ENCODE measurements at regions not wholly inside any gene's neighbourhood (a gene's known extent, or its start where the extent isn't known, plus 50 kb on each side); places are given as distances from the start of the nearest gene placed in this dataset.

DNA sequence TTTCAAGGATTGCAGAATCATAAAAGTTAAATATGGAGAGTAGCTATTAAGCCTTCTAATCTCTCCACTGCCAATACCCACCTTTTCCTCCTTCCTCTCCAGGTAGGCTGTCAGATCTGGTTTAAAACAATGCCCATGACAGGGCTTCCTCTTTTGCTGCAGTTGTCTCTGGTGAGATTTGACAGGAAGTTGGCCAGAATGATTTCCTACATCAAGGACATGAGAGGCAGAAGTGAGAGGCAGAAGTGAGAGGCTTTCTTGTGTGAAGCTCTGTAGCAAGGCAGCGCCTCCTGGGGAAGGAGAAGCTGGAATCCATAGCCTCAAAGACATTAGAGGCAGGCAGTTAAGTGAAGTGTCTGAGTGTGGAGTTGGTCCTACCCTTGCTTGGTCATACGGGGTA lies 385.7 kb downstream of the HRH4 start:
- Histone ChIP-seq H3K4me3 (no peak overlapping the region), H3K36me3 (ENCODE audit: low read depth, missing control alignments) (no peaks in the 10 kb centered on the region), H3K27ac (no peak overlapping the region), H3K4me1 (no peaks in the 10 kb centered on the region), H3K27me3 (no peaks in the 10 kb centered on the region), H3K9me3 (no peaks in the 10 kb centered on the region)
- WGBS, 2 donors, result 82 to 89% methylated on average over 2 of the region's 2 CpGs
- TF ChIP-seq POLR2A (IDR thresholded peaks at IDR 0.05), result no peak
- TF ChIP-seq, protein P1, sequence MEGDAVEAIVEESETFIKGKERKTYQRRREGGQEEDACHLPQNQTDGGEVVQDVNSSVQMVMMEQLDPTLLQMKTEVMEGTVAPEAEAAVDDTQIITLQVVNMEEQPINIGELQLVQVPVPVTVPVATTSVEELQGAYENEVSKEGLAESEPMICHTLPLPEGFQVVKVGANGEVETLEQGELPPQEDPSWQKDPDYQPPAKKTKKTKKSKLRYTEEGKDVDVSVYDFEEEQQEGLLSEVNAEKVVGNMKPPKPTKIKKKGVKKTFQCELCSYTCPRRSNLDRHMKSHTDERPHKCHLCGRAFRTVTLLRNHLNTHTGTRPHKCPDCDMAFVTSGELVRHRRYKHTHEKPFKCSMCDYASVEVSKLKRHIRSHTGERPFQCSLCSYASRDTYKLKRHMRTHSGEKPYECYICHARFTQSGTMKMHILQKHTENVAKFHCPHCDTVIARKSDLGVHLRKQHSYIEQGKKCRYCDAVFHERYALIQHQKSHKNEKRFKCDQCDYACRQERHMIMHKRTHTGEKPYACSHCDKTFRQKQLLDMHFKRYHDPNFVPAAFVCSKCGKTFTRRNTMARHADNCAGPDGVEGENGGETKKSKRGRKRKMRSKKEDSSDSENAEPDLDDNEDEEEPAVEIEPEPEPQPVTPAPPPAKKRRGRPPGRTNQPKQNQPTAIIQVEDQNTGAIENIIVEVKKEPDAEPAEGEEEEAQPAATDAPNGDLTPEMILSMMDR (IDR thresholded peaks at IDR 0.05), result no peak
- DNase-seq, result no peak
- intact Hi-C loops (cut with DNase I; ENCODE audit: low total_unique reads), result no loop called here

DNA sequence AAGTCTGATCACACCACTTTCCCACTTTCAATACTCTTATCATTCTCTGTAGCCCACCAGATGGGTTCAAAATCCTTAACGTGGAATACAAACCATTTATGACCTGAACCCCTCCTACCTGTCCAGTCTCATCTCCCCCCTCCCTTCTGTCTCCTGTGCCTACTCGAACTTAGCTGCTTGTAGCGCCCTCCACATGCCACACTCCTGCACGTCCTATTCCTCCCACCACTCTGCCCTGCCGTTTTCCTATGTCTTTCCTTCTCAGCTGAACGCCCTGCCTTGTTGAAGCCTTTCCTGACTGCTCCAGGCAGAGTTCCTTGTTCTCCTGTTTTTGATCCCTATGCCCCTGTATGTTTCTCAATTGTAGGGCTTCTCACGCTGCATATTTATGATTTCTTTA lies 390.1 kb downstream of the HRH4 start:
- intact Hi-C loops (cut with DNase I; ENCODE audit: low total_unique reads), result no loop called here
- H3K27me3 ChIP-seq, result no peaks in the 10 kb centered on the region
- TF ChIP-seq POLR2A (IDR thresholded peaks at IDR 0.05), result no peak
- TF ChIP-seq, protein P1 (IDR thresholded peaks at IDR 0.05), result no peak

DNA sequence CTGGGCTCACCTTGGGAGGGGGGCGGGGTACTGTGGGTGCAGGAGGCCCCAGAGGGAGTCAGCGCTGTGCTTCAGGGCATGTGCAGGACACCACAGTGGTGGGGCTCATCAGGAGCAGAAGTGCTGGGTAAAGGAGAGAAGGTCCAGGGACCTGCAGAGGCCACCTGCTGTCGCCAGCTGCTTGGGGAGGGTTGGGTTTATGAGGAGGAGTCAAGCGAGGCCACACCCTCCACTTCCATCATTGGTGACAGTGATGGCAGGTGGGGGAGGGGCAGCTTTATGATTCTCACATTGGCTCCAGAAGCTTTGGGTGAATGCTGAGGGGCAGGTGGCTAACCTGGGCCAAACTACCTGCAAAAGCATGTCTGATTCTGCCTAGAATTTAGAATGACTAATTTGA lies 392.6 kb downstream of the HRH4 start:
- no peaks in the 10 kb centered on the region for H3K9me3 ChIP-seq
- no peaks in the 10 kb centered on the region for H3K4me1 ChIP-seq

More for the DNA sequence above, 390.1 kb downstream of the HRH4 start:
- no peak overlapping the region for H3K4me3 ChIP-seq
- no peaks in the 10 kb centered on the region for H3K9me3 ChIP-seq
- H3K4me1 ChIP-seq, result no peaks in the 10 kb centered on the region
- DNase-seq, result no peak
- 84 to 85% methylated on average over 7 of the region's 7 CpGs for WGBS, 2 donors
- no peak overlapping the region for H3K27ac ChIP-seq
- H3K36me3 ChIP-seq (ENCODE audit: low read depth, missing control alignments), result no peaks in the 10 kb centered on the region

DNA sequence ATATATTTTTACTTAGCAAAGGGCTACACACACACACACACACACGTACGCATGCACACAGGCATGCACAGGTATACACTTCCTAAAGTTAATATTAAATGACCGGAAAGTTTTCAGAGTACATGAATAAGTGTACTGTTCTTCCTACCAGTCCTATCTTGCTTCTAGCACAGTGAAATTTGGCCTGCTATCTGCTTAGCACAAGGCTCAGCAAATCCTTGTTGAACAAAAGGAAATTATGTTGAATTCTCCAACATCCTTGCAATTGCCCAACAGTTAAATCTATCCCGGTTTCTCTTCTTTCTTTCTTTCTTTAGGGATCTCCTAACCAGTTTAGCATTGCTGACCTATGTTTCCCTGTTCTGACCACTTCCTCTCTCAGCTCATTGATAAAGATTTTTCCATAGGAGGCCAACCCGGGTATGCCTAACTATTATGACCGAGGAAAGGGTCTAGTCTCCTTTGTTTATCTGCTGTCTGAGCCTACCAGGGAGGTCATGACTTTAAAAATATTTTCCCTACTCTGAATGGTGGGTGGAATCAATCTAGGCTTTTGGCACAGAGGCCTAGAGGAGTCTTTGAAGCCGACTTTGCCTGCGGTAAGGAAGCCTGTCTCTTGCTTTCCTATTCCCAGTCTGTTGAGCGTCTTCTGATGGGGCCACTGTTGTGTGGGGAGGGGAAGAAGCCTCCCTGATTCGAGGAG lies 400.7 kb downstream of the HRH4 start:
- Histone ChIP-seq H3K4me1 (no peaks in the 10 kb centered on the region), H3K27ac (no peak overlapping the region), H3K4me3 (no peak overlapping the region), H3K9me3 (no peaks in the 10 kb centered on the region), H3K27me3 (no peaks in the 10 kb centered on the region), H3K36me3 (ENCODE audit: low read depth, missing control alignments) (no peaks in the 10 kb centered on the region)
- intact Hi-C loops (cut with DNase I; ENCODE audit: low total_unique reads), result no loop called here
- TF ChIP-seq POLR2A (IDR thresholded peaks at IDR 0.05), result no peak
- TF ChIP-seq, protein P1 (IDR thresholded peaks at IDR 0.05), result no peak
- DNase-seq, result no peak
- WGBS, 2 donors, result 61 to 62% methylated on average over 10 of the region's 10 CpGs

More for the DNA sequence above, 392.6 kb downstream of the HRH4 start:
- intact Hi-C loops (cut with DNase I; ENCODE audit: low total_unique reads), result no loop called here
- WGBS, 2 donors, result 93 to 98% methylated on average over 3 to 4 of the region's 4 CpGs
- no peak overlapping the region for H3K27ac ChIP-seq
- H3K36me3 ChIP-seq (ENCODE audit: low read depth, missing control alignments), result no peaks in the 10 kb centered on the region
- H3K4me3 ChIP-seq, result no peak overlapping the region
- DNase-seq, result no peak
- TF ChIP-seq, protein P1 (IDR thresholded peaks at IDR 0.05), result no peak
- TF ChIP-seq POLR2A (IDR thresholded peaks at IDR 0.05), result no peak
- no peaks in the 10 kb centered on the region for H3K27me3 ChIP-seq

DNA sequence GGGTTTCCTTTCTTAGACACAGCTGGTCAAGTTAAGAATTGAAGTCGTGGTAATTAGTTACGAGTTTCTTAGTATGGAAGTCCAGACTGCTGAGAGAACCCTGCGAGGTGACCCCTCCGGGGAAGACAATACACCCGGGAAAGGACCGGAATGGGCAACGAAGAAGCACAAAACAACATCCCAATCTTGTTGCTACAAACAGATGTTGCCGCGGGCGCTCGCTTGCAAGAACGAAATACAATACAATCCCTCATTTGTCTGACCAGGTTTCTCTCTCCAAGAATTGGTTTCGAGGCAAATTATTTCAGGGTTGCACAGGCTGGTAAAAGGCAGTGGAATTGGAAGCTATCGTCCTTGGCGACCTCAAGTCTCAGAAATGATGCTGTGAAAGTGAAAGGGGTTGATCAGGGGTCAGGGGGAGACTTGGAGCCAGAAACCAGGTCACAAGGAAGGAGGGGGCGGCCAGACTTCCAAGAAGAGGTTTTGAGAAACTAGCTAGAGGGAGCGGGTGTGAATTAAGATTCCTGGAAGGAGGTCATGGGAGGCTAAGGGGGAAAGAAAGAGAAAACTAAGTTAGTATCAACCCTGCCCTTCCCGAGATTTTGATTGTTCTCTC lies 401.9 kb downstream of the HRH4 start:
- Histone ChIP-seq H3K27ac (no peak overlapping the region), H3K9me3 (no peaks in the 10 kb centered on the region), H3K4me3 (no peak overlapping the region), H3K36me3 (ENCODE audit: low read depth, missing control alignments) (no peaks in the 10 kb centered on the region), H3K4me1 (no peaks in the 10 kb centered on the region), H3K27me3 (no peaks in the 10 kb centered on the region)
- intact Hi-C loops (cut with DNase I; ENCODE audit: low total_unique reads), result no loop called here
- WGBS, 2 donors, result 68 to 69% methylated on average over 18 of the region's 18 CpGs
- no peak for DNase-seq
- TF ChIP-seq, protein P1 (IDR thresholded peaks at IDR 0.05), result no peak
- TF ChIP-seq POLR2A (IDR thresholded peaks at IDR 0.05), result no peak

Data from testis (tissue), 2 donors.